ENCODE measurements at regions not wholly inside any gene's neighbourhood (a gene's known extent, or its start where the extent isn't known, plus 50 kb on each side); places are given as distances from the start of the nearest gene placed in this dataset.

GRCh38 chr10:31268444-31269303 is 50.3 kb upstream of the ZEB1 start:
- H3K4me3 ChIP-seq (replicated peaks in 1 of 2; ENCODE audit: low read depth in 2 of 2, low read length in 2 of 2) = no peak overlapping the region
- TF ChIP-seq CTCF (IDR thresholded peaks at IDR 0.05; ENCODE audit: low read depth, low read length) = no peak
- DNase-seq (ENCODE audit: low read depth in 2 of 2) = no peak
